Stomach (tissue), 8 donors: ENCODE measurements at regions not wholly inside any gene's neighbourhood (a gene's known extent, or its start where the extent isn't known, plus 50 kb on each side); places are given as distances from the start of the nearest gene placed in this dataset.
A peak's percentile ranks its signal among the peaks of the same experiment; 100 is the strongest.

Experiments used
- DNase-seq, 2 donors: peaks; one replicate each; pipeline versions ENCODE4 v3.0.0 to v3.0.0-alpha.2; 2013 to 2019
- H3K27ac ChIP-seq, 5 donors: fragments of 200-600 bp in 4 of 5; sonication (generic) in 4 of 5; one replicate each; pipeline ENCODE4 v1.5.1; 2013 to 2019; ENCODE audit warnings: mild to moderate bottlenecking in 1 of 5, moderate library complexity in 1 of 5
- H3K27me3 ChIP-seq, 3 donors: fragments of 200-600 bp; sonication (generic); one replicate each; pipeline ENCODE4 v1.5.1; 2017 to 2019; ENCODE audit warnings: mixed run types in 1 of 3
- H3K36me3 ChIP-seq, 4 donors: fragments of 200-600 bp; sonication (generic); 1 replicate in 3 of 4; 2 replicates in 1 of 4; pipeline ENCODE4 v1.5.1; 2016 to 2019
- H3K4me1 ChIP-seq, 4 donors: fragments of 200-600 bp; sonication (generic); one replicate each; pipeline ENCODE4 v1.5.1; 2016 to 2019
- H3K4me3 ChIP-seq, 4 donors: fragments of 200-600 bp; sonication (generic) in 3 of 4; one replicate each; pipeline ENCODE4 v1.5.1; 2016 to 2019; ENCODE audit warnings: mild to moderate bottlenecking in 1 of 4
- H3K9me3 ChIP-seq, 4 donors: fragments of 200-600 bp; sonication (generic); one replicate each; pipeline ENCODE4 v1.5.1; 2016 to 2019
- CTCF ChIP-seq, 7 experiments: fragments of 450-650 bp in 4 of 7; fragments of 200-600 bp in 3 of 7; sonication (generic) in 3 of 7; IDR thresholded peaks; one replicate each; pipeline ENCODE4 v1.5.1; 2016 to 2019; ENCODE audit warnings: antibody characterized with exemption in 7 of 7, control low read depth in 2 of 7, mild to moderate bottlenecking in 1 of 7
- EP300 ChIP-seq: sonication (generic); formaldehyde crosslinking; IDR thresholded peaks from one replicate; pipeline ENCODE4 v1.6.1; 2017; ENCODE audit warnings: antibody characterized with exemption
- POLR2A ChIP-seq, 4 donors: fragments of 450-650 bp; IDR thresholded peaks; one replicate each; pipeline ENCODE4 v1.6.1; 2016; ENCODE audit warnings: antibody characterized with exemption in 4 of 4, control low read depth in 2 of 4, mild to moderate bottlenecking in 1 of 4, moderate library complexity in 1 of 4
- POLR2AphosphoS5 ChIP-seq, 3 donors: sonication (generic); formaldehyde crosslinking; IDR thresholded peaks; one replicate each; pipeline ENCODE4 v1.6.1; 2016; ENCODE audit warnings: antibody characterized with exemption in 3 of 3
- WGBS, 5 donors: extraction: QIAGEN DNeasy Blood & Tissue Kit in 3 of 5; methylation state at CpG; one replicate each; pipeline versions ENCODE4 v1.1.5 to v1.1.7; 2013 to 2018; 5-methylcytosine and 5-hydroxymethylcytosine counted together
- intact Hi-C: fragments of 100-400 bp; cut with DNase I; formaldehyde crosslinking; loops from one replicate; pipeline ENCODE4 v1.15.1; 2023; ENCODE audit warnings: low total_unique reads
- donor health status: healthy with polysubstance abuse.
- donor health status: Bipolar disorder and iron deficiency.
- donor health status: healthy.

GRCh38 chr18:46366751-46367376, 262.7 kb downstream of the HAUS1 start:
- Histone ChIP-seq H3K9me3 (no peaks in the 10 kb centered on the region), H3K27me3 (no peaks in the 10 kb centered on the region), H3K4me1 (no peaks in the 10 kb centered on the region), H3K4me3 (no peak overlapping the region), H3K27ac (no peak overlapping the region), H3K36me3 (no peaks in the 10 kb centered on the region)
- intact Hi-C loops, result no loop called here
- TF ChIP-seq EP300 (no peak), POLR2A (IDR thresholded peaks at IDR 0.05) (no peak), CTCF (IDR thresholded peaks at IDR 0.05) (no peak), POLR2AphosphoS5 (IDR thresholded peaks at IDR 0.05) (no peak)
- WGBS, 5 donors, result 46 to 64% (median 53%) methylated on average over 8 of the region's 8 CpGs
- DNase-seq, result peak in 1 of 2 donors; percentile 58

GRCh38 chr18:46369323-46369722, 265.1 kb downstream of the HAUS1 start:
- Histone ChIP-seq H3K4me1 (no peaks in the 10 kb centered on the region), H3K27me3 (no peaks in the 10 kb centered on the region), H3K9me3 (no peaks in the 10 kb centered on the region), H3K36me3 (no peaks in the 10 kb centered on the region), H3K4me3 (no peak overlapping the region), H3K27ac (no peak overlapping the region)
- 56 to 82% (median 71%) methylated on average over 4 of the region's 4 CpGs for WGBS, 5 donors
- no peak for DNase-seq
- TF ChIP-seq POLR2A (IDR thresholded peaks at IDR 0.05) (no peak), CTCF (IDR thresholded peaks at IDR 0.05) (no peak), EP300 (no peak), POLR2AphosphoS5 (IDR thresholded peaks at IDR 0.05) (no peak)
- intact Hi-C loops, result no loop called here

GRCh38 chr18:46370898-46371297, 266.7 kb downstream of the HAUS1 start:
- Histone ChIP-seq H3K4me1 (no peaks in the 10 kb centered on the region), H3K27ac (no peak overlapping the region), H3K36me3 (no peaks in the 10 kb centered on the region), H3K4me3 (no peak overlapping the region), H3K9me3 (no peaks in the 10 kb centered on the region), H3K27me3 (no peaks in the 10 kb centered on the region)
- DNase-seq, result no peak
- WGBS, 5 donors, result 74 to 85% (median 85%) methylated on average over 7 of the region's 7 CpGs
- TF ChIP-seq CTCF (IDR thresholded peaks at IDR 0.05) (no peak), POLR2AphosphoS5 (IDR thresholded peaks at IDR 0.05) (no peak), EP300 (no peak), POLR2A (IDR thresholded peaks at IDR 0.05) (no peak)
- intact Hi-C loops, result no loop called here

DNA sequence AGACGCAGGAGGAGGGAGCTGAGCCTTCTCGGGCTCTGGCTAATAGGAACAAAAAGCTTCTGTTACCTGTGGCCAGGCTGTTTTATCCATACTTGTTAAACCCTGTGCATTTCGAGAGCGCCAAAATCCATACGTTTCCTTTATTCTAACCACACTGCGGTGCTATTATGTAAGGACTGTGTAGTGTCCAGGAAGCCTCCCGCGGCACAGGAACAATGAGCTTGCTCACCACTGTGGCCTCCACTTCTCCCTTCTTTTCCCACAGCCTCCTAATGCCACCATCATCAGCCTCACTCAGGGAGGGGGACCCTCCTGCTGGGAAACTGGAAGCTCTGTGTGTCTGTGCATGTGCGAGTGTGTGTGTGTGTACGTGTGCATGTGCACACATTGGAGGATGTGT, 268.5 kb downstream of the HAUS1 start:
- Histone ChIP-seq H3K4me1 (no peaks in the 10 kb centered on the region), H3K27ac (no peak overlapping the region), H3K27me3 (no peaks in the 10 kb centered on the region), H3K9me3 (no peaks in the 10 kb centered on the region), H3K36me3 (no peaks in the 10 kb centered on the region), H3K4me3 (no peak overlapping the region)
- TF ChIP-seq POLR2AphosphoS5 (IDR thresholded peaks at IDR 0.05) (no peak), EP300 (no peak), POLR2A (IDR thresholded peaks at IDR 0.05) (no peak), CTCF (IDR thresholded peaks at IDR 0.05) (no peak)
- intact Hi-C loops, result no loop called here
- no peak for DNase-seq
- WGBS, 5 donors, result 83 to 93% (median 88%) methylated on average over 10 of the region's 10 CpGs
